ENCODE measurements at regions not wholly inside any gene's neighbourhood (a gene's known extent, or its start where the extent isn't known, plus 50 kb on each side); places are given as distances from the start of the nearest gene placed in this dataset.

DNA sequence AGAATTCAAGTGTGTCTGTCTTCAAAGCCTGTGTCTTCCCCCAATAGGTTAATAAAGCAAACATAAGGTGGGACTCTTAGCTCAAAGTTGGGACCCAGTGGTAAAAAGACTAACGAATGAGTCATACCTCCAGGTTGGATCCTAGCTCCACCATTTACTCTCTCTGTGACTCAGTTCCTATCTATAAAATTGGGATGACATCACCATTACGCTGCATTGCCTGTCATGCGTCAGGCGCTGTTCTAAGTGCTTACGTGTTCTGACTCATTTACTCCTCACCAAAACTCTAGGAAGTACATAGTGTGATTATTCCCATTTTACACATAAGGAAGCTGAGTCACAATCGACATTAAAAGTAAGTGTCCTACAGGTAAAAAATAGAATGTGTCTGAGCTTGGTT lies 915.8 kb downstream of the VRK1 start:
- H3K56ac ChIP-seq (ENCODE audit: extremely low read depth, insufficient read depth, low read length) = no peak overlapping the region
- no peak overlapping the region for H3K4me3 ChIP-seq (ENCODE audit: insufficient read depth, low read depth, low read length)
- H3K14ac ChIP-seq (replicated peaks; ENCODE audit: low read depth, low read length) = no peak overlapping the region
- H2AFZ ChIP-seq (replicated peaks; ENCODE audit: low read length, poor library complexity) = no peak overlapping the region
- H2BK120ac ChIP-seq (ENCODE audit: low read depth, low read length) = no peak overlapping the region
- no peak for ATAC-seq (ENCODE audit: low read depth)
- H2BK15ac ChIP-seq (ENCODE audit: low read depth, low read length) = no peak overlapping the region
- H2AK5ac ChIP-seq (ENCODE audit: low read depth, low read length) = no peak overlapping the region
- H3K27me3 ChIP-seq (ENCODE audit: control insufficient read depth, insufficient read depth, low read length) = no peaks in the 10 kb centered on the region
- dilution Hi-C loops (cut with HindIII; ENCODE audit: low sequenced_read_pairs, unreplicated experiment) (no loop called here), in situ Hi-C loops (cut with MboI; ENCODE audit: low sequenced_read_pairs) (no loop called here), intact Hi-C loops (cut with micrococcal nuclease) (no loop called here)
- H2BK20ac ChIP-seq (ENCODE audit: low read depth, low read length) = no peak overlapping the region
- no peak overlapping the region for H4K8ac ChIP-seq (ENCODE audit: low read depth in 2 of 2, low read length in 2 of 2)
- no peaks in the 10 kb centered on the region for H3K4me1 ChIP-seq (ENCODE audit: control insufficient read depth, insufficient read depth, low read length)
- DNase-seq = no peak
- H4K5ac ChIP-seq (ENCODE audit: low read depth, low read length) = no peak overlapping the region
- TF ChIP-seq, protein P1, sequence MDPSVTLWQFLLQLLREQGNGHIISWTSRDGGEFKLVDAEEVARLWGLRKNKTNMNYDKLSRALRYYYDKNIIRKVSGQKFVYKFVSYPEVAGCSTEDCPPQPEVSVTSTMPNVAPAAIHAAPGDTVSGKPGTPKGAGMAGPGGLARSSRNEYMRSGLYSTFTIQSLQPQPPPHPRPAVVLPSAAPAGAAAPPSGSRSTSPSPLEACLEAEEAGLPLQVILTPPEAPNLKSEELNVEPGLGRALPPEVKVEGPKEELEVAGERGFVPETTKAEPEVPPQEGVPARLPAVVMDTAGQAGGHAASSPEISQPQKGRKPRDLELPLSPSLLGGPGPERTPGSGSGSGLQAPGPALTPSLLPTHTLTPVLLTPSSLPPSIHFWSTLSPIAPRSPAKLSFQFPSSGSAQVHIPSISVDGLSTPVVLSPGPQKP (IDR thresholded peaks at IDR 0.05; ENCODE audit: borderline replicate concordance, low read depth, low read length) = no peak
- TF ChIP-seq BHLHE40 (IDR thresholded peaks at IDR 0.05; ENCODE audit: low read depth, low read length) = no peak
- TF ChIP-seq MAFK (IDR thresholded peaks at IDR 0.05; ENCODE audit: low read depth, low read length) = no peak
- no peak for TF ChIP-seq RFX5 (IDR thresholded peaks at IDR 0.05; ENCODE audit: low read depth, low read length)
- no peak for TF ChIP-seq POLR2A (IDR thresholded peaks at IDR 0.05; ENCODE audit: low read depth, low read length)
- TF ChIP-seq, protein P2, sequence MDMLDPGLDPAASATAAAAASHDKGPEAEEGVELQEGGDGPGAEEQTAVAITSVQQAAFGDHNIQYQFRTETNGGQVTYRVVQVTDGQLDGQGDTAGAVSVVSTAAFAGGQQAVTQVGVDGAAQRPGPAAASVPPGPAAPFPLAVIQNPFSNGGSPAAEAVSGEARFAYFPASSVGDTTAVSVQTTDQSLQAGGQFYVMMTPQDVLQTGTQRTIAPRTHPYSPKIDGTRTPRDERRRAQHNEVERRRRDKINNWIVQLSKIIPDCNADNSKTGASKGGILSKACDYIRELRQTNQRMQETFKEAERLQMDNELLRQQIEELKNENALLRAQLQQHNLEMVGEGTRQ (IDR thresholded peaks at IDR 0.05; ENCODE audit: low read depth, low read length) = no peak
- no peaks in the 10 kb centered on the region for H3K36me3 ChIP-seq (ENCODE audit: control insufficient read depth, insufficient read depth, low read length)
- H2AK9ac ChIP-seq (replicated peaks; ENCODE audit: low read depth, low read length, poor library complexity) = no peak overlapping the region
- no peaks in the 10 kb centered on the region for H3K79me1 ChIP-seq (ENCODE audit: low read depth in 1 of 2, low read length in 2 of 2)
- no peaks in the 10 kb centered on the region for H3K9me1 ChIP-seq (ENCODE audit: insufficient read depth, low read length)
- H2BK5ac ChIP-seq (ENCODE audit: low read depth, low read length, poor library complexity, severe bottlenecking) = no peak overlapping the region
- H3K9me3 ChIP-seq (ENCODE audit: control insufficient read depth, insufficient read depth, low read length) = peaks cover 11% of the 10 kb centered on the region
- BruUV-seq (replicated peaks) = no TSS peak
- no peak overlapping the region for H3K27ac ChIP-seq (ENCODE audit: insufficient read depth, low read length)
- H3K4ac ChIP-seq (ENCODE audit: low read depth, low read length) = no peak overlapping the region
- no peak overlapping the region for H3K18ac ChIP-seq (ENCODE audit: low read depth, low read length)
- POLR2A ChIA-PET (ENCODE audit: unreplicated experiment) = no interaction called here
- H4K91ac ChIP-seq (ENCODE audit: insufficient read depth, low read depth, low read length) = no peak overlapping the region
- H4K20me1 ChIP-seq (ENCODE audit: insufficient read depth, low read length) = no peaks in the 10 kb centered on the region
- CTCF ChIA-PET = no interaction called here
- no peak overlapping the region for H3K4me2 ChIP-seq (ENCODE audit: low read depth, low read length)
- H3K9ac ChIP-seq (ENCODE audit: low read depth, low read length) = no peak overlapping the region
- no CpG with 5 or more reads among the region's 6 CpGs for WGBS, 2 experiments (ENCODE audit: extremely low coverage in 2 of 2, insufficient read length in 1 of 2)
- no peak overlapping the region for H3K23ac ChIP-seq (ENCODE audit: low read depth, low read length)

Measured in IMR-90 (cell line).